ENCODE measurements at regions not wholly inside any gene's neighbourhood (a gene's known extent, or its start where the extent isn't known, plus 50 kb on each side); places are given as distances from the start of the nearest gene placed in this dataset.
"Not testable (repeated sequence)": the region's sequence is repeated elsewhere in the genome, so short reads cannot be mapped to it uniquely, and the experiment has no call there.

DNA sequence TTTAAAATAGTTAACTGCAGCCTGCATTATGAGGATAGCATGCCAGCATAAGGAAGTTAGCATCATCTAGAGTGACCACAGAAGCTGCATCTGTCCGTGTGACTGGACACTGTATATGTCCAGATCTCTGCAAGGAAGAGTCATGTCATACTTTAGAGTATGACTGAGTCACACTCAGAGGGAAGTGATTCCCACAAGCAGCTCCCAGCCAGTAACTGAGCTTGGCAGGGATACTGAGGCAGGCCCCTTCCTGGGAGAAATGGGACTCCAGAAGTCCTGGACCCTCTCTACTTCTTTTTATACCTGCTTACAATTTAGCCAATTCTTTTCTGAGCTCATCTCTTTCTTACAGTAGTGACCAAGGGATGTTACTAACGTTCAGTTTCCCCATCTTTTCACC is 2975.9 kb downstream of the RPIA start:
- TF ChIP-seq CTCF, POLR2A (IDR thresholded peaks at IDR 0.05): not testable (repeated sequence)

Data from esophagus squamous epithelium (tissue), 4 donors.